DND-41 (cell line): ENCODE measurements at regions not wholly inside any gene's neighbourhood (a gene's known extent, or its start where the extent isn't known, plus 50 kb on each side); places are given as distances from the start of the nearest gene placed in this dataset.

Experiments used
- ATAC-seq: fragments of 200-7000 bp; cut with Tn5 transposase; 3 replicates; pipeline ENCODE4 v1.9.1; 2021; ENCODE audit warnings: low read depth; ENCODE audit not compliant: insufficient read depth
- DNase-seq: peaks from one replicate; pipeline ENCODE4 v3.0.0-alpha.2; 2020
- H2AFZ ChIP-seq: 2 replicates; pipeline ENCODE4 v1.6.0; 2012; ENCODE audit warnings: low read depth, low read length
- H3K27ac ChIP-seq: 2 replicates; pipeline ENCODE4 v1.5.1; 2012; ENCODE audit warnings: low read length, inconsistent platforms
- H3K27me3 ChIP-seq: fragments of 200-600 bp; sonication (generic); 2 replicates; pipeline ENCODE4 v1.6.0; 2012; ENCODE audit warnings: low read length, mild to moderate bottlenecking, inconsistent platforms; ENCODE audit not compliant: insufficient read depth, poor library complexity
- H3K36me3 ChIP-seq: 2 replicates; pipeline ENCODE4 v1.5.1; 2012; ENCODE audit warnings: low read length, inconsistent platforms; ENCODE audit not compliant: insufficient read depth
- H3K4me1 ChIP-seq: 2 replicates; pipeline ENCODE4 v1.5.1; 2012; ENCODE audit warnings: mild to moderate bottlenecking, low read length; ENCODE audit not compliant: insufficient read depth
- H3K4me2 ChIP-seq: 2 replicates; pipeline ENCODE4 v1.6.0; 2012; ENCODE audit warnings: mild to moderate bottlenecking, moderate library complexity, low read length, inconsistent platforms; ENCODE audit not compliant: insufficient read depth
- H3K4me3 ChIP-seq, 2 experiments: fragments of 200-600 bp in 1 of 2; shearing (Covaris generic) in 1 of 2; 2 replicates each; pipeline ENCODE4 v1.5.1; 2012 to 2016; ENCODE audit warnings: inconsistent platforms in 2 of 2, low read length in 2 of 2, mild to moderate bottlenecking in 2 of 2, low read depth in 1 of 2, moderate library complexity in 1 of 2
- H3K79me2 ChIP-seq: 2 replicates; pipeline ENCODE4 v1.6.0; 2012; ENCODE audit warnings: low read length, inconsistent platforms; ENCODE audit not compliant: insufficient read depth
- H3K9ac ChIP-seq: 2 replicates; pipeline ENCODE4 v1.6.0; 2012; ENCODE audit warnings: low read depth, mild to moderate bottlenecking, inconsistent platforms, low read length, moderate library complexity
- H3K9me3 ChIP-seq: 2 replicates; pipeline ENCODE4 v1.5.1; 2012; ENCODE audit warnings: low read length, moderate library complexity, mild to moderate bottlenecking, inconsistent platforms; ENCODE audit not compliant: insufficient read depth, severe bottlenecking
- H4K20me1 ChIP-seq: 2 replicates; pipeline ENCODE4 v1.6.0; 2012; ENCODE audit warnings: low read length; ENCODE audit not compliant: insufficient read depth
- EZH2 ChIP-seq: IDR thresholded peaks from 3 replicates; pipeline ENCODE4 v1.6.1; 2012; ENCODE audit warnings: borderline replicate concordance, low read depth, mild to moderate bottlenecking, moderate library complexity, low read length, inconsistent platforms; ENCODE audit not compliant: severe bottlenecking
- TF ChIP-seq, protein P1 (sequence below): IDR thresholded peaks from 2 replicates; pipeline ENCODE4 v1.5.1; 2012; ENCODE audit warnings: borderline replicate concordance, low read length, moderate library complexity, mild to moderate bottlenecking; ENCODE audit not compliant: poor library complexity, severe bottlenecking; ENCODE audit errors: extremely low read depth

DNA sequence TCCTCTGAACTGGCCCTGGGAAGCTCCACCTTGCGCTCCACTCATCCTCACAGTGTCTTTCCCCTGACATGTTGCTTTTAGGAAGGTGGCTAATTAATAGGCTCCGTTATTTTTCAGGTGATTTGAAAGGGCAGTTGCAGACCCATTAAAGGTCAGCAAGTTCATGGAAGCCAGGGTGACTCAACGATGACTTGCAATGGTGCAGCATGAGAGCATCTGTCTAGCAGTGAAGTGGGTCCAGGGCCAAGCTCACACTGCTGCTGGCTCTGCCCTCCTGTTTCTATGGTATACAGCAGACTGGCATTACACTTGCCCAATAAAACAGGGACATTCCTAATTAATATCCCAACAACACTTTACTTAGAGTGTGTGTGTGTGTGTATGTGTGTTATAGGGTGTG is 68.8 kb upstream of the WDR11 start:
- TF ChIP-seq EZH2 = no peak
- TF ChIP-seq, protein P1, sequence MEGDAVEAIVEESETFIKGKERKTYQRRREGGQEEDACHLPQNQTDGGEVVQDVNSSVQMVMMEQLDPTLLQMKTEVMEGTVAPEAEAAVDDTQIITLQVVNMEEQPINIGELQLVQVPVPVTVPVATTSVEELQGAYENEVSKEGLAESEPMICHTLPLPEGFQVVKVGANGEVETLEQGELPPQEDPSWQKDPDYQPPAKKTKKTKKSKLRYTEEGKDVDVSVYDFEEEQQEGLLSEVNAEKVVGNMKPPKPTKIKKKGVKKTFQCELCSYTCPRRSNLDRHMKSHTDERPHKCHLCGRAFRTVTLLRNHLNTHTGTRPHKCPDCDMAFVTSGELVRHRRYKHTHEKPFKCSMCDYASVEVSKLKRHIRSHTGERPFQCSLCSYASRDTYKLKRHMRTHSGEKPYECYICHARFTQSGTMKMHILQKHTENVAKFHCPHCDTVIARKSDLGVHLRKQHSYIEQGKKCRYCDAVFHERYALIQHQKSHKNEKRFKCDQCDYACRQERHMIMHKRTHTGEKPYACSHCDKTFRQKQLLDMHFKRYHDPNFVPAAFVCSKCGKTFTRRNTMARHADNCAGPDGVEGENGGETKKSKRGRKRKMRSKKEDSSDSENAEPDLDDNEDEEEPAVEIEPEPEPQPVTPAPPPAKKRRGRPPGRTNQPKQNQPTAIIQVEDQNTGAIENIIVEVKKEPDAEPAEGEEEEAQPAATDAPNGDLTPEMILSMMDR = no peak
- Histone ChIP-seq H3K36me3 (no peaks in the 10 kb centered on the region), H2AFZ (no peak overlapping the region), H4K20me1 (no peaks in the 10 kb centered on the region), H3K9ac (no peak overlapping the region), H3K4me2 (no peak overlapping the region), H3K9me3 (no peaks in the 10 kb centered on the region), H3K27ac (no peak overlapping the region), H3K4me1 (no peaks in the 10 kb centered on the region), H3K27me3 (no peaks in the 10 kb centered on the region), H3K4me3 (no peak overlapping the region), H3K79me2 (no peaks in the 10 kb centered on the region)
- no peak for DNase-seq
- no peak for ATAC-seq

DNA sequence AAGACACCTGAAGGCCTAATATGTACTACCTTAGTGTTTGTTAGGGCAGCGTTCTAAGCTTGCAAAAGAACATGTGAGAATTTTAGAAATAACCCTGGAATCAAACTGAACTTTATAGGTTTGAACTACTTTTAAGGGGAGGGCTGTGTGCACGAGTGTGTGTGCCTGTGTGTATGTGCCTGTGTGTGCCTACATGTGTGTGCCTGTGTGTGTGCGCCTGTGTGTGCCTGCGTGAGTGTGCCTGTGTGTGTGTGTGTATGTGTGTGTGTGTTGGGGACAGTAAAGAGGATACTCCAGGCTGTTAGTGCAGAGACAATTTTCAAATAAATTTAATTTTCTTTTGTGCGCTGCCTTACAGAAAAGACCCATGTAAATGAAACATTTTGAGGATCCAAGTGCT is 68.1 kb upstream of the WDR11 start:
- no peak overlapping the region for H3K4me2 ChIP-seq
- H3K36me3 ChIP-seq = no peaks in the 10 kb centered on the region
- H3K9me3 ChIP-seq = no peaks in the 10 kb centered on the region
- H3K27me3 ChIP-seq = no peaks in the 10 kb centered on the region
- no peaks in the 10 kb centered on the region for H3K79me2 ChIP-seq
- no peak overlapping the region for H2AFZ ChIP-seq
- TF ChIP-seq EZH2 = no peak
- TF ChIP-seq, protein P1 = no peak
- DNase-seq = no peak
- H3K27ac ChIP-seq = no peak overlapping the region
- ATAC-seq = no peak
- H3K4me3 ChIP-seq = no peak overlapping the region
- H4K20me1 ChIP-seq = no peaks in the 10 kb centered on the region
- H3K4me1 ChIP-seq = no peaks in the 10 kb centered on the region
- H3K9ac ChIP-seq = no peak overlapping the region

DNA sequence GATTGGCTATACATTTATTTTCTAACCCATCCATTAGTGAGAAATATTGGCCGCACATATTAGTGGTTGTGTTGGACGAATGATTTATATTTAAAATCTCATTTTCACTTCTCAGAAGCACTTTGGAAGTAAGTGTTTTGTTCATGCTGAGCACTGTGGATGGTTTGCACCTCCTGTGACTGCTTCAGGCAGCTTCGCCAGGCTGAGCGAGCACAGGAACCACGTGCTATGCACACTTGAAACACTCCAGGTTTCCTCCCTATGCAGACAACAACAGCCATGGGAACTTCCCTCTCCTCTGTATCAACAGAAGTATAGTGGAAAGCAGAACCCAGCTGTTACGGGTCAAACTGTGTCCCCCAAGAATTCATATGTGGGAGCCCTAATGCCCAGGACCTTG is 67.3 kb upstream of the WDR11 start:
- H3K9ac ChIP-seq = no peak overlapping the region
- H3K4me2 ChIP-seq = no peak overlapping the region
- no peak overlapping the region for H3K27ac ChIP-seq
- H2AFZ ChIP-seq = no peak overlapping the region
- H3K27me3 ChIP-seq = no peaks in the 10 kb centered on the region
- H3K36me3 ChIP-seq = no peaks in the 10 kb centered on the region
- DNase-seq = no peak
- no peaks in the 10 kb centered on the region for H3K79me2 ChIP-seq
- no peaks in the 10 kb centered on the region for H3K9me3 ChIP-seq
- H3K4me3 ChIP-seq = no peak overlapping the region
- H3K4me1 ChIP-seq = no peaks in the 10 kb centered on the region
- H4K20me1 ChIP-seq = no peaks in the 10 kb centered on the region
- no peak for ATAC-seq
- TF ChIP-seq EZH2 = no peak
- TF ChIP-seq, protein P1 = no peak

DNA sequence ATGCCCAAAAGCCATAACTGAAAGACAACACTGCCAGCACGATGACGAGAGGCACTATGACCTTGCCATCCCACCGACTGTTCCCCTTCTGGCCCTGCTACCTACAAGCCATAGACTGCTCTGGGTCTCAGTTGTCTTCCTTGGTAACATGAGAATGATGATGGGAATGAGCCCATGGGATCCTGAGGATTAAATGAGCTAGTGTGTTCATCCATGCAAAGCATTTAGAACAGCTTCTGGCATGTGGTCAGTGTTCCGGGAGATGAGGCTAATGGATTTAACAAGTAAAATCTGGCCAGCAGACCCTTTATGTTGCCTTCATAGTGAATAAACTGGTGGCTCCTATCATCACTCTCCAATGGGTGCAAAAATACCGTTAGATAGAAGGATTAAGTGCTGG is 62.4 kb upstream of the WDR11 start:
- Histone ChIP-seq H3K79me2 (no peaks in the 10 kb centered on the region), H2AFZ (no peak overlapping the region), H3K9ac (no peak overlapping the region), H3K4me3 (no peak overlapping the region), H3K27me3 (no peaks in the 10 kb centered on the region), H3K4me2 (no peak overlapping the region), H3K9me3 (no peaks in the 10 kb centered on the region), H3K36me3 (no peaks in the 10 kb centered on the region), H3K4me1 (no peaks in the 10 kb centered on the region), H4K20me1 (no peaks in the 10 kb centered on the region), H3K27ac (no peak overlapping the region)
- DNase-seq = no peak
- no peak for TF ChIP-seq EZH2
- TF ChIP-seq, protein P1 = no peak
- no peak for ATAC-seq
